Right forelimb (tissue), 1 donor: ENCODE measurements at regions not wholly inside any gene's neighbourhood (a gene's known extent, or its start where the extent isn't known, plus 50 kb on each side); places are given as distances from the start of the nearest gene placed in this dataset.

ENCODE experiments used
- DNase-seq: peaks from one replicate; pipeline ENCODE4 v3.0.0-alpha.2; 2018

GRCh38 chr6:8608737-8609136 is 173.4 kb upstream of the SLC35B3 start:
- DNase-seq: no peak

GRCh38 chr6:8589941-8590729 is 154.8 kb upstream of the SLC35B3 start:
- no peak for DNase-seq

- no peak for DNase-seq
These were observed 152.8 kb upstream of the SLC35B3 start for GRCh38 chr6:8588176-8588575.

- no peak for DNase-seq
These were observed 147.9 kb upstream of the SLC35B3 start for GRCh38 chr6:8583291-8583690.

GRCh38 chr6:8579372-8579771 is 144.0 kb upstream of the SLC35B3 start:
- DNase-seq: no peak

- no peak for DNase-seq
These were observed 142.7 kb upstream of the SLC35B3 start for GRCh38 chr6:8578006-8578405.

GRCh38 chr6:8574749-8575468 is 139.6 kb upstream of the SLC35B3 start:
- DNase-seq: no peak

GRCh38 chr6:8574311-8574710 is 139.0 kb upstream of the SLC35B3 start:
- no peak for DNase-seq

- DNase-seq: no peak
These were observed 135.0 kb upstream of the SLC35B3 start for GRCh38 chr6:8570256-8570920.

GRCh38 chr6:8562125-8562524 is 126.8 kb upstream of the SLC35B3 start:
- no peak for DNase-seq

GRCh38 chr6:8558953-8559352 is 123.6 kb upstream of the SLC35B3 start:
- DNase-seq: no peak

GRCh38 chr6:8557014-8557748 is 121.8 kb upstream of the SLC35B3 start:
- no peak for DNase-seq

GRCh38 chr6:8556370-8557013 is 121.1 kb upstream of the SLC35B3 start:
- no peak for DNase-seq

GRCh38 chr6:8551993-8552392 is 116.6 kb upstream of the SLC35B3 start:
- DNase-seq: no peak

GRCh38 chr6:8551386-8551785 is 116.0 kb upstream of the SLC35B3 start:
- no peak for DNase-seq

- DNase-seq: no peak
These were observed 113.9 kb upstream of the SLC35B3 start for GRCh38 chr6:8549074-8549790.

GRCh38 chr6:8546496-8546895 is 111.2 kb upstream of the SLC35B3 start:
- DNase-seq: no peak

GRCh38 chr6:8545336-8545735 is 110.0 kb upstream of the SLC35B3 start:
- DNase-seq: no peak

GRCh38 chr6:8543714-8544113 is 108.4 kb upstream of the SLC35B3 start:
- DNase-seq: no peak

- DNase-seq: no peak
These were observed 104.1 kb upstream of the SLC35B3 start for GRCh38 chr6:8539453-8539852.

GRCh38 chr6:8536122-8536521 is 100.8 kb upstream of the SLC35B3 start:
- no peak for DNase-seq

GRCh38 chr6:8535519-8535918 is 100.2 kb upstream of the SLC35B3 start:
- no peak for DNase-seq
